SK-N-SH treated with all-trans-retinoic acid at 6 μM for 48 hours (cell line): ENCODE measurements at regions not wholly inside any gene's neighbourhood (a gene's known extent, or its start where the extent isn't known, plus 50 kb on each side); places are given as distances from the start of the nearest gene placed in this dataset.

Experiments
- ATAC-seq: fragments of 200-7000 bp; cut with Tn5 transposase; 3 replicates; pipeline ENCODE4 v1.9.1; 2020; ENCODE audit warnings: mild to moderate bottlenecking, moderate library complexity
- ARNTL ChIP-seq: fragments of 450-650 bp; formaldehyde crosslinking; IDR thresholded peaks from 2 replicates; pipeline ENCODE4 v1.5.0; 2020; ENCODE audit warnings: low read depth, mild to moderate bottlenecking, moderate library complexity, borderline replicate concordance
- BACH2 ChIP-seq: fragments of 250-450 bp; sonication (Bioruptor Pico); IDR thresholded peaks from 2 replicates; pipeline ENCODE4 v1.9.0; 2021; ENCODE audit warnings: mild to moderate bottlenecking, borderline replicate concordance
- CSDC2 ChIP-seq: fragments of 250-450 bp; sonication (Bioruptor Pico); IDR thresholded peaks from 2 replicates; pipeline ENCODE4 v1.5.0; 2020; ENCODE audit warnings: mild to moderate bottlenecking, moderate library complexity
- ESRRG ChIP-seq: fragments of 250-450 bp; sonication (Bioruptor Pico); IDR thresholded peaks from 2 replicates; pipeline ENCODE4 v1.6.1; 2021; ENCODE audit warnings: mild to moderate bottlenecking
- GLIS3 ChIP-seq: fragments of 250-450 bp; sonication (Bioruptor Pico); IDR thresholded peaks from 2 replicates; pipeline ENCODE4 v1.5.0; 2020; ENCODE audit warnings: mild to moderate bottlenecking, moderate library complexity
- ISL1 ChIP-seq: fragments of 250-450 bp; sonication (Bioruptor Pico); IDR thresholded peaks from 2 replicates; pipeline ENCODE4 v2.1.2; 2022; ENCODE audit warnings: mild to moderate bottlenecking, moderate library complexity
- OSR1 ChIP-seq: fragments of 250-450 bp; sonication (Bioruptor Pico); IDR thresholded peaks from 2 replicates; pipeline ENCODE4 v1.8.0; 2022; ENCODE audit warnings: moderate library complexity, mild to moderate bottlenecking, inconsistent platforms
- POU6F1 ChIP-seq: fragments of 250-450 bp; sonication (Bioruptor Pico); IDR thresholded peaks from 2 replicates; pipeline ENCODE4 v1.8.0; 2021; ENCODE audit warnings: low read depth, mild to moderate bottlenecking, moderate library complexity, borderline replicate concordance
- PPARA ChIP-seq: fragments of 250-450 bp; sonication (Bioruptor Pico); IDR thresholded peaks from 2 replicates; pipeline ENCODE4 v1.5.0; 2020; ENCODE audit warnings: mild to moderate bottlenecking, borderline replicate concordance
- RARB ChIP-seq: fragments of 250-450 bp; sonication (Bioruptor Pico); IDR thresholded peaks from 2 replicates; pipeline ENCODE4 v1.8.0; 2021; ENCODE audit warnings: mild to moderate bottlenecking, moderate library complexity
- SNAI2 ChIP-seq: fragments of 250-450 bp; sonication (Bioruptor Pico); IDR thresholded peaks from 2 replicates; pipeline ENCODE4 v1.5.0; 2020; ENCODE audit warnings: mild to moderate bottlenecking, moderate library complexity
- TCF4 ChIP-seq: fragments of 250-450 bp; sonication (Bioruptor Pico); IDR thresholded peaks from 2 replicates; pipeline ENCODE4 v1.8.0; 2021; ENCODE audit warnings: mild to moderate bottlenecking, moderate library complexity, borderline replicate concordance
- TOX ChIP-seq: fragments of 250-450 bp; sonication (Bioruptor Pico); IDR thresholded peaks from 2 replicates; pipeline ENCODE4 v1.8.0; 2021; ENCODE audit warnings: mild to moderate bottlenecking, moderate library complexity, borderline replicate concordance
- ZC3H10 ChIP-seq: fragments of 250-450 bp; sonication (Bioruptor Pico); IDR thresholded peaks from 2 replicates; pipeline ENCODE4 v1.5.1; 2021; ENCODE audit warnings: mild to moderate bottlenecking, moderate library complexity
- ZFP3 ChIP-seq: fragments of 250-450 bp; sonication (Bioruptor Pico); IDR thresholded peaks from 2 replicates; pipeline ENCODE4 v1.5.0; 2020; ENCODE audit warnings: mild to moderate bottlenecking, moderate library complexity
- ZFP30 ChIP-seq: fragments of 450-650 bp; formaldehyde crosslinking; IDR thresholded peaks from 2 replicates; pipeline ENCODE4 v1.5.0; 2022; ENCODE audit warnings: mild to moderate bottlenecking, moderate library complexity
- ZNF70 ChIP-seq: fragments of 450-650 bp; formaldehyde crosslinking; IDR thresholded peaks from 2 replicates; pipeline ENCODE4 v1.5.0; 2020; ENCODE audit warnings: mild to moderate bottlenecking, moderate library complexity
- ZNF8 ChIP-seq: fragments of 450-650 bp; formaldehyde crosslinking; IDR thresholded peaks from 2 replicates; pipeline ENCODE4 v1.5.0; 2020; ENCODE audit warnings: mild to moderate bottlenecking, moderate library complexity
- TF ChIP-seq, protein P1 (sequence below): fragments of 250-450 bp; sonication (Bioruptor Pico); IDR thresholded peaks from 2 replicates; pipeline ENCODE4 v1.5.1; 2020; ENCODE audit warnings: low read depth, mild to moderate bottlenecking, moderate library complexity
- TF ChIP-seq, protein P2 (sequence below): fragments of 250-450 bp; sonication (Bioruptor Pico); IDR thresholded peaks from 2 replicates; pipeline ENCODE4 v1.8.0; 2020; ENCODE audit warnings: mild to moderate bottlenecking, moderate library complexity, borderline replicate concordance

- TF ChIP-seq OSR1 (CRISPR knock-in tag): no peak
- no peak for TF ChIP-seq PPARA (CRISPR knock-in tag)
- no peak for ATAC-seq
These were observed 64.6 kb downstream of the MYEOV start for GRCh38 chr11:69358398-69359020.

- TF ChIP-seq RARB (CRISPR knock-in tag): no peak
- no peak for TF ChIP-seq ARNTL (CRISPR knock-in tag)
- no peak for TF ChIP-seq ZFP30 (CRISPR knock-in tag)
- no peak for TF ChIP-seq SNAI2 (CRISPR knock-in tag)
- TF ChIP-seq ISL1 (CRISPR knock-in tag): no peak
- TF ChIP-seq, protein P1, sequence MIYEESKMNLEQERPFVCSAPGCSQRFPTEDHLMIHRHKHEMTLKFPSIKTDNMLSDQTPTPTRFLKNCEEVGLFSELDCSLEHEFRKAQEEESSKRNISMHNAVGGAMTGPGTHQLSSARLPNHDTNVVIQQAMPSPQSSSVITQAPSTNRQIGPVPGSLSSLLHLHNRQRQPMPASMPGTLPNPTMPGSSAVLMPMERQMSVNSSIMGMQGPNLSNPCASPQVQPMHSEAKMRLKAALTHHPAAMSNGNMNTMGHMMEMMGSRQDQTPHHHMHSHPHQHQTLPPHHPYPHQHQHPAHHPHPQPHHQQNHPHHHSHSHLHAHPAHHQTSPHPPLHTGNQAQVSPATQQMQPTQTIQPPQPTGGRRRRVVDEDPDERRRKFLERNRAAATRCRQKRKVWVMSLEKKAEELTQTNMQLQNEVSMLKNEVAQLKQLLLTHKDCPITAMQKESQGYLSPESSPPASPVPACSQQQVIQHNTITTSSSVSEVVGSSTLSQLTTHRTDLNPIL: no peak
- no peak for TF ChIP-seq ZNF8 (CRISPR knock-in tag)
- TF ChIP-seq ESRRG (CRISPR knock-in tag): no peak
- no peak for TF ChIP-seq CSDC2
- no peak for TF ChIP-seq POU6F1
- TF ChIP-seq GLIS3: no peak
- ATAC-seq: no peak
These were observed 66.0 kb downstream of the MYEOV start for GRCh38 chr11:69359735-69360480.

GRCh38 chr11:69360606-69361005 is 66.7 kb downstream of the MYEOV start:
- ATAC-seq: no peak
- TF ChIP-seq TOX (CRISPR knock-in tag): no peak

DNA sequence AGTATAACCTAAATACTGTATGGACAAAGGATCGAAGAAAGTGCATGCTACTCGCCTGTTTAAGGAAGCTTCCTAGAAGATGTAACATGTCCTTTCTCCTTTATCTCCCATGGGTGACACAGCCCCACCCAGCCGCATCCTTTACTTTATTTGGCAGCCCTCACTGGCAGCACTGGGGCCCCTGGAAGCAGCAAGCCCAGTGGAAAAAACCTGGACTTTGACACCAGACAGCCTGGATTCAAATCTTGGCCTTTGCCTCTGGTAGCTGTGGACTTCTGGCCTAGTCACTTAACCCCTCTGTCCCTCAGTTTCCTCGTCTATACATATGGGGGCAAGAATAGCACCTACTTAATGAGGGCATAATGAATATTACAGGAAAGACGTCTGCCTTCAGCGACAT is 67.1 kb downstream of the MYEOV start:
- no peak for ATAC-seq
- TF ChIP-seq TCF4 (CRISPR knock-in tag) (no peak), BACH2 (no peak), POU6F1 (no peak), GLIS3 (no peak), ZNF70 (CRISPR knock-in tag) (no peak), ZC3H10 (CRISPR knock-in tag) (no peak), PPARA (CRISPR knock-in tag) (no peak), OSR1 (CRISPR knock-in tag) (no peak), ZNF8 (CRISPR knock-in tag) (no peak), TOX (CRISPR knock-in tag) (no peak), ZFP3 (CRISPR knock-in tag) (no peak), ISL1 (CRISPR knock-in tag) (no peak), RARB (CRISPR knock-in tag) (no peak)
- TF ChIP-seq, protein P2, sequence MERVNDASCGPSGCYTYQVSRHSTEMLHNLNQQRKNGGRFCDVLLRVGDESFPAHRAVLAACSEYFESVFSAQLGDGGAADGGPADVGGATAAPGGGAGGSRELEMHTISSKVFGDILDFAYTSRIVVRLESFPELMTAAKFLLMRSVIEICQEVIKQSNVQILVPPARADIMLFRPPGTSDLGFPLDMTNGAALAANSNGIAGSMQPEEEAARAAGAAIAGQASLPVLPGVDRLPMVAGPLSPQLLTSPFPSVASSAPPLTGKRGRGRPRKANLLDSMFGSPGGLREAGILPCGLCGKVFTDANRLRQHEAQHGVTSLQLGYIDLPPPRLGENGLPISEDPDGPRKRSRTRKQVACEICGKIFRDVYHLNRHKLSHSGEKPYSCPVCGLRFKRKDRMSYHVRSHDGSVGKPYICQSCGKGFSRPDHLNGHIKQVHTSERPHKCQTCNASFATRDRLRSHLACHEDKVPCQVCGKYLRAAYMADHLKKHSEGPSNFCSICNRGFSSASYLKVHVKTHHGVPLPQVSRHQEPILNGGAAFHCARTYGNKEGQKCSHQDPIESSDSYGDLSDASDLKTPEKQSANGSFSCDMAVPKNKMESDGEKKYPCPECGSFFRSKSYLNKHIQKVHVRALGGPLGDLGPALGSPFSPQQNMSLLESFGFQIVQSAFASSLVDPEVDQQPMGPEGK (CRISPR knock-in tag): no peak

DNA sequence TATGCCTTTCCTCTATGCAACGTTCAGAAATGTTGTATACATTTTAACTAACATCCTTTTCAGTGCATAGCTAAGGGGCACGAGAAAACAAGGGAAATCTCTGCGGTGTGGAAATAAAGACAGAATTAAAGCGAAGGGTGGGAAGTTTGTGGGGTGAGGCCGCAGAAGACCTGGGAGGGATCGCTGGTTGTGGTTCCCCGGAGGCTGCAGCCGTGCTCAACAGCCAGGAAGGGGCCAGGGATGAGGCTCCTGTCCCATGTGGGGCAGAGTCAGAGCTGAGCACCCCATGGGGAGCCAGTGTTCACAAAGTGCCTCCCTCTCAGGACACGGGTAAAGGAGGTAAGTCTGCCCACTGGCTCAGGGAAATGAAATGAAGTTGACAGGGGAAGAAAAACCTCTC is 67.5 kb downstream of the MYEOV start:
- ATAC-seq: no peak
- TF ChIP-seq ZNF8 (CRISPR knock-in tag) (no peak), ESRRG (CRISPR knock-in tag) (no peak), ARNTL (CRISPR knock-in tag) (no peak), ZC3H10 (CRISPR knock-in tag) (no peak), ISL1 (CRISPR knock-in tag) (no peak), POU6F1 (no peak), RARB (CRISPR knock-in tag) (no peak), GLIS3 (no peak), CSDC2 (no peak)
- TF ChIP-seq, protein P1: no peak
